K562 (cell line): ENCODE measurements at regions not wholly inside any gene's neighbourhood (a gene's known extent, or its start where the extent isn't known, plus 50 kb on each side); places are given as distances from the start of the nearest gene placed in this dataset.

Source experiments
- ATAC-seq: fragments of 200-7000 bp; cut with Tn5 transposase; 3 replicates; pipeline ENCODE4 v1.9.1; 2020; ENCODE audit warnings: moderate library complexity
- BruUV-seq: library from RNA; stranded (reverse); fragments of 400-500 nt; replicated peaks from 2 replicates; lab custom pipeline; 2021; lab: Mats Ljungman, UMichigan
- CTCF ChIA-PET: fragments of 300-600 bp; formaldehyde crosslinking; extraction: SDS; loops from one replicate; lab custom pipeline; 2021; ENCODE audit warnings: low intra/inter-chr PET ratio; lab: Yijun Ruan, JAX
- POLR2A ChIA-PET: fragments of 300-600, 350-650 bp; sonication (Branson Sonifier 250); formaldehyde crosslinking; extraction: SDS; loops from one replicate; lab custom pipeline; 2021; ENCODE audit warnings: antibody characterized with exemption, inconsistent platforms; lab: Yijun Ruan, JAX
- DNase-seq, 4 experiments: peaks; one replicate each; pipeline versions ENCODE4 v3.0.0 to v3.0.0-alpha.2; 2011 to 2018; ENCODE audit warnings: low spot score in 3 of 4, mixed read lengths in 3 of 4; ENCODE audit errors: extremely low read depth in 1 of 4
- FAIRE-seq: peaks from 2 replicates; lab custom pipeline; 2011; peaks lifted over from hg19 to GRCh38; lab: Jason Lieb, UNC
- H2AFZ ChIP-seq: 2 replicates; pipeline ENCODE4 v1.6.0; 2011; ENCODE audit warnings: low read depth, low read length, control low read depth, inconsistent platforms
- H3K27ac ChIP-seq: fragments of 200-600 bp; 3 replicates; pipeline ENCODE4 v1.8.0; 2011; ENCODE audit warnings: low read depth, mild to moderate bottlenecking, control low read depth, inconsistent platforms, low read length, moderate library complexity, mixed read lengths; ENCODE audit errors: extremely low read depth
- H3K27me3 ChIP-seq, 2 experiments: fragments of 300-600 bp in 1 of 2; 2 replicates in 1 of 2; 3 replicates in 1 of 2; pipeline versions ENCODE4 v1.6.0 to v1.8.0; 2011; ENCODE audit warnings: inconsistent platforms in 2 of 2, low read length in 2 of 2, mild to moderate bottlenecking in 1 of 2, mixed read lengths in 1 of 2, moderate library complexity in 1 of 2; ENCODE audit not compliant: control insufficient read depth in 2 of 2, insufficient read depth in 2 of 2
- H3K36me3 ChIP-seq: fragments of 300-600 bp; 3 replicates; pipeline ENCODE4 v1.8.0; 2011; ENCODE audit warnings: mild to moderate bottlenecking, low read length, inconsistent platforms; ENCODE audit not compliant: control insufficient read depth, insufficient read depth
- H3K4me1 ChIP-seq, 2 experiments: fragments of 200-600 bp in 1 of 2; replicated peaks in 1 of 2; 2 replicates in 1 of 2; 3 replicates in 1 of 2; pipeline versions ENCODE4 v1.5.1 to v1.8.0; 2011; ENCODE audit warnings: inconsistent platforms in 2 of 2, low read length in 2 of 2, mild to moderate bottlenecking in 1 of 2, mixed read lengths in 1 of 2, moderate library complexity in 1 of 2; ENCODE audit not compliant: control insufficient read depth in 2 of 2, insufficient read depth in 2 of 2
- H3K4me2 ChIP-seq: 2 replicates; pipeline ENCODE4 v1.6.1; 2011; ENCODE audit warnings: low read length, control low read depth, inconsistent platforms, mixed read lengths; ENCODE audit not compliant: insufficient read depth
- H3K4me3 ChIP-seq: fragments of 200-600 bp; sonication (generic), shearing (Covaris generic); 2 replicates; pipeline ENCODE4 v1.5.1; 2016; ENCODE audit warnings: control low read depth, inconsistent platforms
- H3K79me2 ChIP-seq: fragments of 200-600 bp; 3 replicates; pipeline ENCODE4 v1.8.0; 2011; ENCODE audit warnings: low read length, inconsistent platforms; ENCODE audit not compliant: control insufficient read depth, insufficient read depth
- H3K9ac ChIP-seq, 2 experiments: 2 replicates each; pipeline versions ENCODE4 v1.6.0 to v1.6.1; 2011; ENCODE audit warnings: low read depth in 2 of 2, low read length in 2 of 2, control low read depth in 1 of 2, inconsistent platforms in 1 of 2, mild to moderate bottlenecking in 1 of 2, mixed read lengths in 1 of 2; ENCODE audit not compliant: insufficient read depth in 1 of 2
- H3K9me1 ChIP-seq: one replicate; pipeline ENCODE4 v1.6.0; 2011; ENCODE audit warnings: inconsistent platforms, mild to moderate bottlenecking, low read length, moderate library complexity; ENCODE audit not compliant: control insufficient read depth, insufficient read depth
- H3K9me3 ChIP-seq: replicated peaks from 2 replicates; pipeline ENCODE4 v1.5.1; 2011; ENCODE audit warnings: low read depth, low read length, inconsistent platforms; ENCODE audit not compliant: control insufficient read depth, insufficient read depth
- H4K20me1 ChIP-seq: replicated peaks from 2 replicates; pipeline ENCODE4 v1.6.1; 2011; ENCODE audit warnings: low read length, inconsistent platforms, mixed read lengths; ENCODE audit not compliant: control insufficient read depth, insufficient read depth
- CREBBP ChIP-seq: IDR thresholded peaks from one replicate; pipeline ENCODE4 v1.6.1; 2012; ENCODE audit warnings: low read depth, mild to moderate bottlenecking, control low read depth, inconsistent platforms, low read length
- HNRNPK ChIP-seq: fragments of 200-400 bp; formaldehyde crosslinking; IDR thresholded peaks from one replicate; pipeline ENCODE4 v1.6.1; 2018; ENCODE audit warnings: mild to moderate bottlenecking, low read depth, low read length; ENCODE audit not compliant: poor library complexity, severe bottlenecking
- HSF4 ChIP-seq: fragments of 250-450 bp; sonication (Bioruptor Pico); IDR thresholded peaks from 2 replicates; pipeline ENCODE4 v2.1.2; 2022; ENCODE audit warnings: mild to moderate bottlenecking, moderate library complexity, borderline replicate concordance
- MCM7 ChIP-seq, 2 experiments: fragments of 450-650 bp; IDR thresholded peaks; 2 replicates each; pipeline ENCODE4 v1.6.1; 2016 to 2018
- PATZ1 ChIP-seq: fragments of 250-450 bp; sonication (Bioruptor Pico); IDR thresholded peaks from 2 replicates; pipeline ENCODE4 v1.5.0; 2020; ENCODE audit warnings: mild to moderate bottlenecking, borderline replicate concordance
- PHB ChIP-seq: fragments of 250-450 bp; sonication (Bioruptor Pico); IDR thresholded peaks from 2 replicates; pipeline ENCODE4 v1.5.0; 2021
- SNRNP70 ChIP-seq: fragments of 200-400 bp; formaldehyde crosslinking; optimal IDR thresholded peaks from 2 replicates; pipeline ENCODE3; 2017; ENCODE audit warnings: low read depth, low read length
- ZNF124 ChIP-seq: sonication (generic); formaldehyde crosslinking; IDR thresholded peaks from 2 replicates; pipeline ENCODE4 v1.8.1; 2022; ENCODE audit warnings: missing genetic modification reagents
- ZNF384 ChIP-seq: IDR thresholded peaks from 2 replicates; pipeline ENCODE4 v1.6.1; 2012; ENCODE audit warnings: low read depth, low read length, improper control_type of control experiment
- WGBS: fragments of 100-300 bp; shearing (Covaris generic); methylation state at CpG from one replicate; pipeline ENCODE4 v1.1.6; 2016; ENCODE audit warnings: low coverage, mixed read lengths; ENCODE audit not compliant: insufficient coverage; ENCODE audit errors: missing lambda C conversion rate; 5-methylcytosine and 5-hydroxymethylcytosine counted together
- in situ Hi-C: fragments of 300-500 bp; cut with MboI; formaldehyde crosslinking; loops from 4 replicates; pipeline ENCODE4 v1.15.0; 2018; ENCODE audit warnings: inconsistent platforms, mixed read lengths
- intact Hi-C: fragments of 100-400 bp; cut with micrococcal nuclease; formaldehyde crosslinking; loops from 2 replicates; pipeline ENCODE4 v1.14.2; 2022
- TF ChIP-seq, protein P1 (sequence below): fragments of 250-450 bp; sonication (Bioruptor Pico); IDR thresholded peaks from 2 replicates; pipeline ENCODE4 v1.4.0; 2020

GRCh38 chr5:98128271-98128670 is 645.2 kb upstream of the RGMB start:
- Histone ChIP-seq H3K9me3 (no peaks in the 10 kb centered on the region), H3K9me1 (no peaks in the 10 kb centered on the region), H4K20me1 (no peaks in the 10 kb centered on the region), H3K4me1 (no peaks in the 10 kb centered on the region), H3K4me3 (no peak overlapping the region), H3K27me3 (no peaks in the 10 kb centered on the region), H3K9ac (no peak overlapping the region), H3K4me2 (no peak overlapping the region), H3K36me3 (no peaks in the 10 kb centered on the region), H2AFZ (no peak overlapping the region), H3K27ac (no peak overlapping the region), H3K79me2 (no peaks in the 10 kb centered on the region)
- 3% methylated on average over 2 of the region's 2 CpGs for WGBS
- ChIA-PET POLR2A (no interaction called here), CTCF (no interaction called here)
- DNase-seq (no peak), ATAC-seq (no peak), FAIRE-seq (no peak)
- BruUV-seq = no TSS peak
- intact Hi-C loops (no loop called here), in situ Hi-C loops (no loop called here)
- no peak for TF ChIP-seq ZNF124 (CRISPR knock-in tag)
- TF ChIP-seq SNRNP70 = no peak
- no peak for TF ChIP-seq HNRNPK
- TF ChIP-seq CREBBP = no peak
- TF ChIP-seq, protein P1, sequence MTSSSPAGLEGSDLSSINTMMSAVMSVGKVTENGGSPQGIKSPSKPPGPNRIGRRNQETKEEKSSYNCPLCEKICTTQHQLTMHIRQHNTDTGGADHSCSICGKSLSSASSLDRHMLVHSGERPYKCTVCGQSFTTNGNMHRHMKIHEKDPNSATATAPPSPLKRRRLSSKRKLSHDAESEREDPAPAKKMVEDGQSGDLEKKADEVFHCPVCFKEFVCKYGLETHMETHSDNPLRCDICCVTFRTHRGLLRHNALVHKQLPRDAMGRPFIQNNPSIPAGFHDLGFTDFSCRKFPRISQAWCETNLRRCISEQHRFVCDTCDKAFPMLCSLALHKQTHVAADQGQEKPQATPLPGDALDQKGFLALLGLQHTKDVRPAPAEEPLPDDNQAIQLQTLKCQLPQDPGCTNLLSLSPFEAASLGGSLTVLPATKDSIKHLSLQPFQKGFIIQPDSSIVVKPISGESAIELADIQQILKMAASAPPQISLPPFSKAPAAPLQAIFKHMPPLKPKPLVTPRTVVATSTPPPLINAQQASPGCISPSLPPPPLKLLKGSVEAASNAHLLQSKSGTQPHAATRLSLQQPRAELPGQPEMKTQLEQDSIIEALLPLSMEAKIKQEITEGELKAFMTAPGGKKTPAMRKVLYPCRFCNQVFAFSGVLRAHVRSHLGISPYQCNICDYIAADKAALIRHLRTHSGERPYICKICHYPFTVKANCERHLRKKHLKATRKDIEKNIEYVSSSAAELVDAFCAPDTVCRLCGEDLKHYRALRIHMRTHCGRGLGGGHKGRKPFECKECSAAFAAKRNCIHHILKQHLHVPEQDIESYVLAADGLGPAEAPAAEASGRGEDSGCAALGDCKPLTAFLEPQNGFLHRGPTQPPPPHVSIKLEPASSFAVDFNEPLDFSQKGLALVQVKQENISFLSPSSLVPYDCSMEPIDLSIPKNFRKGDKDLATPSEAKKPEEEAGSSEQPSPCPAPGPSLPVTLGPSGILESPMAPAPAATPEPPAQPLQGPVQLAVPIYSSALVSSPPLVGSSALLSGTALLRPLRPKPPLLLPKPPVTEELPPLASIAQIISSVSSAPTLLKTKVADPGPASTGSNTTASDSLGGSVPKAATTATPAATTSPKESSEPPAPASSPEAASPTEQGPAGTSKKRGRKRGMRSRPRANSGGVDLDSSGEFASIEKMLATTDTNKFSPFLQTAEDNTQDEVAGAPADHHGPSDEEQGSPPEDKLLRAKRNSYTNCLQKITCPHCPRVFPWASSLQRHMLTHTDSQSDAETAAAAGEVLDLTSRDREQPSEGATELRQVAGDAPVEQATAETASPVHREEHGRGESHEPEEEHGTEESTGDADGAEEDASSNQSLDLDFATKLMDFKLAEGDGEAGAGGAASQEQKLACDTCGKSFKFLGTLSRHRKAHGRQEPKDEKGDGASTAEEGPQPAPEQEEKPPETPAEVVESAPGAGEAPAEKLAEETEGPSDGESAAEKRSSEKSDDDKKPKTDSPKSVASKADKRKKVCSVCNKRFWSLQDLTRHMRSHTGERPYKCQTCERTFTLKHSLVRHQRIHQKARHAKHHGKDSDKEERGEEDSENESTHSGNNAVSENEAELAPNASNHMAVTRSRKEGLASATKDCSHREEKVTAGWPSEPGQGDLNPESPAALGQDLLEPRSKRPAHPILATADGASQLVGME (CRISPR knock-in tag) = no peak
- TF ChIP-seq ZNF384 = no peak
- no peak for TF ChIP-seq PATZ1 (CRISPR knock-in tag)
- no peak for TF ChIP-seq MCM7 (IDR thresholded peaks at IDR 0.05)
- no peak for TF ChIP-seq PHB (CRISPR knock-in tag)
- no peak for TF ChIP-seq HSF4 (CRISPR knock-in tag)
